ENCODE measurements at regions not wholly inside any gene's neighbourhood (a gene's known extent, or its start where the extent isn't known, plus 50 kb on each side); places are given as distances from the start of the nearest gene placed in this dataset.

DNA sequence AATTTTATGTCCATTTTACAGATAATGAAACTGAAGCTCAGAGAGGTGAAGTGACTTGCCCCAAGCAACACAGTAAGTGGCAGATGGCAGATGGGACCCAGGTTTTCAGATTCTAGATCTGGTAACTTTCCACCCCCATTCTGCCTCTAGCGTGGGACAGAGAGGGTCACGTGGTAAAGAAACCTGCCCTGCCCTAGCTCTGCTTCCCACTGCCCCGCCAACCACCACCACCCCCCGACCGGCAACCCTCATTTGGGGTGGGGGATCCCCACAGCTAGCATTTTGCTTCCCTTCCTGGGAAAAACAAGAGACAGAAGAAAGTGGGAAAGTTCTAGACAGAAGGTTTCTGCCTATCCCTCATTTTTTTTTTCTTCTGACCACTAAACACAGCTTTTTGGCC, 172.5 kb downstream of the ACTL7B start:
- Histone ChIP-seq H2AFZ (ENCODE audit: low read depth, low read length) (no peak overlapping the region), H3K27me3 (ENCODE audit: control insufficient read depth in 2 of 2, insufficient read depth in 2 of 2, low read length in 2 of 2) (no peaks in the 10 kb centered on the region), H3K9ac (replicated peaks; ENCODE audit: extremely low read depth, insufficient read depth, low read length) (no peak overlapping the region), H3K4me1 (ENCODE audit: control insufficient read depth, extremely low read depth, insufficient read depth, low read length) (no peaks in the 10 kb centered on the region), H3K36me3 (ENCODE audit: control insufficient read depth in 2 of 2, extremely low read depth in 1 of 2, insufficient read depth in 2 of 2, low read length in 2 of 2) (no peaks in the 10 kb centered on the region), H3K79me2 (ENCODE audit: control insufficient read depth, insufficient read depth, low read length) (no peaks in the 10 kb centered on the region), H3K9me1 (replicated peaks; ENCODE audit: control insufficient read depth, extremely low read depth, insufficient read depth, low read length) (no peaks in the 10 kb centered on the region), H3K9me3 (replicated peaks; ENCODE audit: control insufficient read depth, insufficient read depth, low read length) (no peaks in the 10 kb centered on the region), H3K4me2 (ENCODE audit: insufficient read depth, low read length) (no peak overlapping the region), H4K20me1 (replicated peaks; ENCODE audit: control insufficient read depth, extremely low read depth, insufficient read depth, low read length) (no peaks in the 10 kb centered on the region), H3K4me3 (replicated peaks in 1 of 3; ENCODE audit: insufficient read depth in 1 of 3, low read depth in 1 of 3, low read length in 3 of 3) (no peak overlapping the region), H3K27ac (ENCODE audit: insufficient read depth, low read depth, low read length) (no peak overlapping the region)
- dilution Hi-C loops (cut with MboI; ENCODE audit: extremely low pct_ligation_motif_present, low sequenced_read_pairs) (no loop called here), intact Hi-C loops (cut with micrococcal nuclease) (no loop called here)
- CTCF ChIA-PET, result no interaction called here
- BruUV-seq (replicated peaks), result no TSS peak
- no peak for TF ChIP-seq EZH2 (IDR thresholded peaks at IDR 0.05; ENCODE audit: borderline replicate concordance, low read depth, low read length, severe bottlenecking)
- no peak for TF ChIP-seq GATA2 (IDR thresholded peaks at IDR 0.05; ENCODE audit: insufficient read depth, insufficient read length, low read depth, low read length)
- no peak for TF ChIP-seq POLR2AphosphoS5 (IDR thresholded peaks at IDR 0.05; ENCODE audit: insufficient read depth, low read depth, low read length)
- TF ChIP-seq JUN (IDR thresholded peaks at IDR 0.05; ENCODE audit: borderline replicate concordance, insufficient read depth, insufficient read length, low read depth), result no peak
- TF ChIP-seq, protein P1, sequence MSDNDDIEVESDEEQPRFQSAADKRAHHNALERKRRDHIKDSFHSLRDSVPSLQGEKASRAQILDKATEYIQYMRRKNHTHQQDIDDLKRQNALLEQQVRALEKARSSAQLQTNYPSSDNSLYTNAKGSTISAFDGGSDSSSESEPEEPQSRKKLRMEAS (IDR thresholded peaks at IDR 0.05; ENCODE audit: insufficient read depth, insufficient read length), result no peak
- TF ChIP-seq POLR2A (IDR thresholded peaks at IDR 0.05; ENCODE audit: low read depth, low read length), result no peak
- no peak for TF ChIP-seq MYC (IDR thresholded peaks at IDR 0.05; ENCODE audit: low read depth, low read length)
- TF ChIP-seq, protein P2, sequence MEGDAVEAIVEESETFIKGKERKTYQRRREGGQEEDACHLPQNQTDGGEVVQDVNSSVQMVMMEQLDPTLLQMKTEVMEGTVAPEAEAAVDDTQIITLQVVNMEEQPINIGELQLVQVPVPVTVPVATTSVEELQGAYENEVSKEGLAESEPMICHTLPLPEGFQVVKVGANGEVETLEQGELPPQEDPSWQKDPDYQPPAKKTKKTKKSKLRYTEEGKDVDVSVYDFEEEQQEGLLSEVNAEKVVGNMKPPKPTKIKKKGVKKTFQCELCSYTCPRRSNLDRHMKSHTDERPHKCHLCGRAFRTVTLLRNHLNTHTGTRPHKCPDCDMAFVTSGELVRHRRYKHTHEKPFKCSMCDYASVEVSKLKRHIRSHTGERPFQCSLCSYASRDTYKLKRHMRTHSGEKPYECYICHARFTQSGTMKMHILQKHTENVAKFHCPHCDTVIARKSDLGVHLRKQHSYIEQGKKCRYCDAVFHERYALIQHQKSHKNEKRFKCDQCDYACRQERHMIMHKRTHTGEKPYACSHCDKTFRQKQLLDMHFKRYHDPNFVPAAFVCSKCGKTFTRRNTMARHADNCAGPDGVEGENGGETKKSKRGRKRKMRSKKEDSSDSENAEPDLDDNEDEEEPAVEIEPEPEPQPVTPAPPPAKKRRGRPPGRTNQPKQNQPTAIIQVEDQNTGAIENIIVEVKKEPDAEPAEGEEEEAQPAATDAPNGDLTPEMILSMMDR (IDR thresholded peaks at IDR 0.05; ENCODE audit: extremely low read depth in 1 of 2, insufficient read depth in 1 of 2, low read depth in 1 of 2, low read length in 2 of 2), result no peak
- TF ChIP-seq FOS (IDR thresholded peaks at IDR 0.05; ENCODE audit: borderline replicate concordance, insufficient read depth, low read length), result no peak
- no peak for DNase-seq (ENCODE audit: low read depth, low spot score)
- POLR2A ChIA-PET, result no interaction called here
- no peak for FAIRE-seq

Data from endothelial cell of umbilical vein (primary cell).